ENCODE measurements at regions not wholly inside any gene's neighbourhood (a gene's known extent, or its start where the extent isn't known, plus 50 kb on each side); places are given as distances from the start of the nearest gene placed in this dataset.
"Not testable (repeated sequence)": the region's sequence is repeated elsewhere in the genome, so short reads cannot be mapped to it uniquely, and the experiment has no call there.

DNA sequence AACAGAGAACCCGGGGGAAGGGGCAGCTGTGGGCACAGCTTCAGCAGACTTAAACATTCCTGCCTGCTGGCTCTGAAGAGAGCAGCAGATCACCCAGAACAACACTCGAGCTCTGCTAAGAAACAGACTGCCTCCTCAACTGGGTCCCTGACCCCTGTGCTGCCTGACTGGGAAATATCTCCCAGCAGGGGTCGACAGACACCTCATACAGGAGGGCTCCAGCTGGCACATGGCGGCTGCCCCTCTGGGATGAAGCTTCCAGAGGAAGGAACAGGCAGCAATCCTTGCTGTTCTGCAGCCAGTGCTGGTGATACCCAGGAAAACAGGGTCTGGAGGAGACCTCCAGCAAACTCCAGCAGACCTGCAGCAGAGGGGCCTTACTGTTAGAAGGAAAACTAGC lies 234.5 kb downstream of the TACR3 start:
- TF ChIP-seq, protein P1, sequence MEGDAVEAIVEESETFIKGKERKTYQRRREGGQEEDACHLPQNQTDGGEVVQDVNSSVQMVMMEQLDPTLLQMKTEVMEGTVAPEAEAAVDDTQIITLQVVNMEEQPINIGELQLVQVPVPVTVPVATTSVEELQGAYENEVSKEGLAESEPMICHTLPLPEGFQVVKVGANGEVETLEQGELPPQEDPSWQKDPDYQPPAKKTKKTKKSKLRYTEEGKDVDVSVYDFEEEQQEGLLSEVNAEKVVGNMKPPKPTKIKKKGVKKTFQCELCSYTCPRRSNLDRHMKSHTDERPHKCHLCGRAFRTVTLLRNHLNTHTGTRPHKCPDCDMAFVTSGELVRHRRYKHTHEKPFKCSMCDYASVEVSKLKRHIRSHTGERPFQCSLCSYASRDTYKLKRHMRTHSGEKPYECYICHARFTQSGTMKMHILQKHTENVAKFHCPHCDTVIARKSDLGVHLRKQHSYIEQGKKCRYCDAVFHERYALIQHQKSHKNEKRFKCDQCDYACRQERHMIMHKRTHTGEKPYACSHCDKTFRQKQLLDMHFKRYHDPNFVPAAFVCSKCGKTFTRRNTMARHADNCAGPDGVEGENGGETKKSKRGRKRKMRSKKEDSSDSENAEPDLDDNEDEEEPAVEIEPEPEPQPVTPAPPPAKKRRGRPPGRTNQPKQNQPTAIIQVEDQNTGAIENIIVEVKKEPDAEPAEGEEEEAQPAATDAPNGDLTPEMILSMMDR (IDR thresholded peaks at IDR 0.05), result not testable (repeated sequence)
- not testable (repeated sequence) for TF ChIP-seq POLR2A (IDR thresholded peaks at IDR 0.05); POLR2AphosphoS5 (IDR thresholded peaks at IDR 0.05; ENCODE audit: insufficient read depth in 1 of 2, low read depth in 1 of 2)
